Kidney (tissue), 13 donors: ENCODE measurements at regions not wholly inside any gene's neighbourhood (a gene's known extent, or its start where the extent isn't known, plus 50 kb on each side); places are given as distances from the start of the nearest gene placed in this dataset.

Experiments used
- DNase-seq, 5 donors: peaks; one replicate each; pipeline ENCODE4 v3.0.0-alpha.2; 2013 to 2020
- FAIRE-seq: peaks from 2 replicates; lab custom pipeline; 2012; peaks lifted over from hg19 to GRCh38; lab: Jason Lieb, UNC
- H3K27ac ChIP-seq, 2 donors: one replicate each; pipeline ENCODE4 v1.7.0; 2013; ENCODE audit warnings: low read depth in 2 of 2, low read length in 2 of 2, inconsistent platforms in 1 of 2
- H3K27me3 ChIP-seq: one replicate; pipeline ENCODE4 v1.7.1; 2013; ENCODE audit warnings: low read length, inconsistent platforms; ENCODE audit not compliant: control insufficient read depth, insufficient read depth
- H3K36me3 ChIP-seq, 3 donors: one replicate each; pipeline versions ENCODE4 v1.7.0 to v1.7.1; 2013; ENCODE audit warnings: low read length in 3 of 3, control low read depth in 1 of 3, inconsistent platforms in 1 of 3; ENCODE audit not compliant: insufficient read depth in 3 of 3, control insufficient read depth in 2 of 3
- H3K4me1 ChIP-seq, 3 donors: one replicate each; pipeline versions ENCODE4 v1.7.0 to v1.7.1; 2013; ENCODE audit warnings: low read length in 3 of 3, inconsistent platforms in 1 of 3, low read depth in 1 of 3; ENCODE audit not compliant: control insufficient read depth in 2 of 3, insufficient read depth in 2 of 3
- H3K4me3 ChIP-seq, 3 donors: one replicate each; pipeline versions ENCODE4 v1.7.0 to v1.8.1; 2013; ENCODE audit warnings: low read length in 3 of 3, control low read depth in 1 of 3, inconsistent platforms in 1 of 3
- H3K9ac ChIP-seq, 3 donors: one replicate each; pipeline versions ENCODE4 v1.7.0 to v1.7.1; 2013; ENCODE audit warnings: low read length in 3 of 3, control low read depth in 1 of 3, inconsistent platforms in 1 of 3
- H3K9me3 ChIP-seq, 3 donors: one replicate each; pipeline versions ENCODE4 v1.7.0 to v1.7.1; 2013; ENCODE audit warnings: low read length in 3 of 3, control low read depth in 1 of 3, inconsistent platforms in 1 of 3; ENCODE audit not compliant: control insufficient read depth in 2 of 3, insufficient read depth in 1 of 3
- CTCF ChIP-seq: IDR thresholded peaks from 3 replicates; pipeline ENCODE4 v1.5.1; 2012; ENCODE audit warnings: mild to moderate bottlenecking, moderate library complexity, borderline replicate concordance; ENCODE audit not compliant: insufficient read depth; ENCODE audit errors: extremely low read depth
- intact Hi-C: fragments of 100-400 bp; cut with DNase I; formaldehyde crosslinking; loops from one replicate; pipeline ENCODE4 v1.11.1; 2022
- donor health status: control.
- donor health status: control.
- donor health status: control.
- donor health status: control.
- donor health status: control.
- donor health status: DM: yes; HTN: yes; CAD: no.
- donor health status: Normal renal cell carcinoma (clear cell type).

- Histone ChIP-seq H3K27me3 (no peaks in the 10 kb centered on the region), H3K4me3 (no peak overlapping the region), H3K27ac (no peak overlapping the region), H3K36me3 (no peaks in the 10 kb centered on the region), H3K9ac (no peak overlapping the region), H3K9me3 (no peaks in the 10 kb centered on the region), H3K4me1 (no peaks in the 10 kb centered on the region)
- intact Hi-C loops, result no loop called here
- DNase-seq (no peak), FAIRE-seq (no peak)
- TF ChIP-seq CTCF, result no peak
These were observed 482.7 kb upstream of the POU3F3 start for GRCh38 chr2:104371087-104371781.

- Histone ChIP-seq H3K4me1 (no peaks in the 10 kb centered on the region), H3K9ac (no peak overlapping the region), H3K9me3 (no peaks in the 10 kb centered on the region), H3K4me3 (no peak overlapping the region), H3K36me3 (no peaks in the 10 kb centered on the region), H3K27ac (no peak overlapping the region), H3K27me3 (no peaks in the 10 kb centered on the region)
- no peak for FAIRE-seq
- DNase-seq, result no peak
- intact Hi-C loops, result no loop called here
- no peak for TF ChIP-seq CTCF
These were observed 478.7 kb upstream of the POU3F3 start for GRCh38 chr2:104375206-104375605.

- no peaks in the 10 kb centered on the region for H3K36me3 ChIP-seq
- no peaks in the 10 kb centered on the region for H3K27me3 ChIP-seq
- FAIRE-seq (no peak), DNase-seq (peak in 4 of 5 donors; percentile 42 to 89 (median 70))
- H3K9ac ChIP-seq, result peak overlapping the region in 2 of 3 donors; percentile 1 to 64
- no peak overlapping the region for H3K27ac ChIP-seq
- H3K4me3 ChIP-seq, result peak overlapping the region; percentile 62 to 88 (median 82)
- H3K4me1 ChIP-seq, result no peaks in the 10 kb centered on the region
- intact Hi-C loops, result no loop called here
- TF ChIP-seq CTCF, result no peak
- H3K9me3 ChIP-seq, result no peaks in the 10 kb centered on the region
These were observed 475.0 kb upstream of the POU3F3 start for GRCh38 chr2:104378853-104379374.
